ENCODE measurements at regions not wholly inside any gene's neighbourhood (a gene's known extent, or its start where the extent isn't known, plus 50 kb on each side); places are given as distances from the start of the nearest gene placed in this dataset.

DNA sequence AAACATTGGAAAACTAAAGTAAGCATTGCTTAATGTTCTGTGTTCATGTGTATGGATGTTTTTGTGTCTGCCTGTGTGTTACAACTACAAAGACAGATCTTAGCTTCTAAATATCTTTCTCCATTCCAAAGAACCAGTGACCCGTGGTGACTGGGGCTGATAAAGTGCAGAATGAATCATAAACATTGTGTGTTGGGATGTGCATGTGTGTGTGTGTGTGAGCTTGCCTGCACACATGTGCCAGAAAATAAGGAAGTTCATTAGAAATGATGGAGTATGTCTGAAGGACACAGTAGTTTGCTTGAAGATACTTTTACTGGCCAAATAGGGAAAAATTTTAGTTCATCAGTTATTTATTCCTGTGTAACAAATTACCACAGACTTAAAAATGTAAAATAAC, 756.6 kb upstream of the CELF4 start:
- H3K4me3 Mint-ChIP-seq = no peak overlapping the region
- Histone ChIP-seq H3K36me3 (ENCODE audit: control insufficient read depth, insufficient read depth, low read length) (no peaks in the 10 kb centered on the region), H3K4me3 (ENCODE audit: low read length) (no peak overlapping the region), H3K4me1 (ENCODE audit: control insufficient read depth, insufficient read depth, low read length) (no peaks in the 10 kb centered on the region), H3K27ac (ENCODE audit: low read length) (no peak overlapping the region), H3K9me3 (ENCODE audit: control insufficient read depth, insufficient read depth, low read length) (no peaks in the 10 kb centered on the region), H3K27me3 (ENCODE audit: control insufficient read depth, insufficient read depth, low read length) (no peaks in the 10 kb centered on the region)
- H3K27me3 Mint-ChIP-seq (ENCODE audit: low read depth in 2 of 2) = no peaks in the 10 kb centered on the region
- WGBS (ENCODE audit: insufficient coverage) = 54% methylated on average over 1 of the region's 1 CpG
- intact Hi-C loops (cut with micrococcal nuclease) = no loop called here
- H3K9me3 Mint-ChIP-seq = peaks cover 10 to 31% of the 10 kb centered on the region in 2 donors
- TF ChIP-seq, protein P1, sequence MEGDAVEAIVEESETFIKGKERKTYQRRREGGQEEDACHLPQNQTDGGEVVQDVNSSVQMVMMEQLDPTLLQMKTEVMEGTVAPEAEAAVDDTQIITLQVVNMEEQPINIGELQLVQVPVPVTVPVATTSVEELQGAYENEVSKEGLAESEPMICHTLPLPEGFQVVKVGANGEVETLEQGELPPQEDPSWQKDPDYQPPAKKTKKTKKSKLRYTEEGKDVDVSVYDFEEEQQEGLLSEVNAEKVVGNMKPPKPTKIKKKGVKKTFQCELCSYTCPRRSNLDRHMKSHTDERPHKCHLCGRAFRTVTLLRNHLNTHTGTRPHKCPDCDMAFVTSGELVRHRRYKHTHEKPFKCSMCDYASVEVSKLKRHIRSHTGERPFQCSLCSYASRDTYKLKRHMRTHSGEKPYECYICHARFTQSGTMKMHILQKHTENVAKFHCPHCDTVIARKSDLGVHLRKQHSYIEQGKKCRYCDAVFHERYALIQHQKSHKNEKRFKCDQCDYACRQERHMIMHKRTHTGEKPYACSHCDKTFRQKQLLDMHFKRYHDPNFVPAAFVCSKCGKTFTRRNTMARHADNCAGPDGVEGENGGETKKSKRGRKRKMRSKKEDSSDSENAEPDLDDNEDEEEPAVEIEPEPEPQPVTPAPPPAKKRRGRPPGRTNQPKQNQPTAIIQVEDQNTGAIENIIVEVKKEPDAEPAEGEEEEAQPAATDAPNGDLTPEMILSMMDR (IDR thresholded peaks at IDR 0.05) = no peak
- ATAC-seq (no peak), DNase-seq (no peak)
- H3K27ac Mint-ChIP-seq = no peak overlapping the region
- H3K36me3 Mint-ChIP-seq = no peaks in the 10 kb centered on the region
- H3K4me1 Mint-ChIP-seq = no peaks in the 10 kb centered on the region

DNA sequence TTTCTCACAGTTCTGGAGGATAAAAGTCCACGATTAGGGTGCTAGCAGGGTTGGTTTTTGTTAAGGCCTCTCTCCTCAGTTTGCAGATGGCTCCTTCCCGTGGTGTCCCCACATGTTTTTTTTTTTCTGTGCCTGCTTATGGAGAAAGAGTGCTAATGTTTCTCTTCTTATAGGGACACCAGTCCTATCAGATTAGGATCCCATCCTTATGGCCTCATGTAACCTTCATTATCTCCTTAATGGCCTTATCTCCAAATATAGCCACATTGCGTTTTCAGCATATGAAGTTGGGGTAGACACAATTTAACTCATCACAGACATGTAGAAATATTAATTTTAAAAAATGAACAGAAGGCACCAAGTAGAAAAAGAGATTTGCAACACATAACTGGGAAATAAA, 755.7 kb upstream of the CELF4 start:
- Histone ChIP-seq H3K9me3 (ENCODE audit: control insufficient read depth, insufficient read depth, low read length) (no peaks in the 10 kb centered on the region), H3K27me3 (ENCODE audit: control insufficient read depth, insufficient read depth, low read length) (no peaks in the 10 kb centered on the region), H3K36me3 (ENCODE audit: control insufficient read depth, insufficient read depth, low read length) (no peaks in the 10 kb centered on the region), H3K27ac (ENCODE audit: low read length) (no peak overlapping the region), H3K4me3 (ENCODE audit: low read length) (no peak overlapping the region), H3K4me1 (ENCODE audit: control insufficient read depth, insufficient read depth, low read length) (no peaks in the 10 kb centered on the region)
- ATAC-seq (no peak), DNase-seq (no peak)
- Mint-ChIP-seq H3K4me1 (no peaks in the 10 kb centered on the region), H3K27me3 (ENCODE audit: low read depth in 2 of 2) (no peaks in the 10 kb centered on the region), H3K9me3 (peaks cover 10 to 28% of the 10 kb centered on the region in 2 donors), H3K27ac (no peak overlapping the region), H3K36me3 (no peaks in the 10 kb centered on the region), H3K4me3 (no peak overlapping the region)
- intact Hi-C loops (cut with micrococcal nuclease) = no loop called here
- TF ChIP-seq, protein P1 (IDR thresholded peaks at IDR 0.05) = no peak
- WGBS (ENCODE audit: insufficient coverage) = 94% methylated on average over 2 of the region's 3 CpGs

DNA sequence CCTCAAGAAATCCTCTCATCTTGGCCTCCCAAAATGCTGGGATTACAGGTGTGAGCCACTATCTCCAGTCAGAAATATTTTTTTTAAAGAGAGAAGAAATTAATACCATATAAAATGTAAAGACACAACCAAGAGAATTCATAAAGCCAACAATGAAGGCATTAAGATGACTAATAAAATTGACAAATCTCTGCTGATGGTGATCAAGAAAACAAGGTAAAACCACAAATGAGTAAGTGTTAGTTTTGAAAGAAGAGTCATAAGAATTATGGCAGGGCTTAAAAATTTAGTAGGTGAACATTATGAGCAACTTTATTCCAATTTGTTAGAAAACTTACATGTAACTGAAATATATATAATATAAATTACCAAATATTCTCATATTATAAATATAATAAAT, 752.8 kb upstream of the CELF4 start:
- no peaks in the 10 kb centered on the region for H3K4me1 Mint-ChIP-seq
- H3K27me3 ChIP-seq (ENCODE audit: control insufficient read depth, insufficient read depth, low read length) = no peaks in the 10 kb centered on the region
- ATAC-seq (no peak), DNase-seq (no peak)
- no peak overlapping the region for H3K27ac Mint-ChIP-seq
- H3K27me3 Mint-ChIP-seq (ENCODE audit: low read depth in 2 of 2) = no peaks in the 10 kb centered on the region
- TF ChIP-seq, protein P1 (IDR thresholded peaks at IDR 0.05) = no peak
- H3K4me3 ChIP-seq (ENCODE audit: low read length) = no peak overlapping the region
- H3K4me3 Mint-ChIP-seq = no peak overlapping the region
- no peaks in the 10 kb centered on the region for H3K9me3 ChIP-seq (ENCODE audit: control insufficient read depth, insufficient read depth, low read length)
- intact Hi-C loops (cut with micrococcal nuclease) = no loop called here
- no peaks in the 10 kb centered on the region for H3K36me3 Mint-ChIP-seq
- H3K27ac ChIP-seq (ENCODE audit: low read length) = no peak overlapping the region
- no peaks in the 10 kb centered on the region for H3K36me3 ChIP-seq (ENCODE audit: control insufficient read depth, insufficient read depth, low read length)
- H3K4me1 ChIP-seq (ENCODE audit: control insufficient read depth, insufficient read depth, low read length) = no peaks in the 10 kb centered on the region
- peaks cover 15 to 16% of the 10 kb centered on the region in 2 donors for H3K9me3 Mint-ChIP-seq

DNA sequence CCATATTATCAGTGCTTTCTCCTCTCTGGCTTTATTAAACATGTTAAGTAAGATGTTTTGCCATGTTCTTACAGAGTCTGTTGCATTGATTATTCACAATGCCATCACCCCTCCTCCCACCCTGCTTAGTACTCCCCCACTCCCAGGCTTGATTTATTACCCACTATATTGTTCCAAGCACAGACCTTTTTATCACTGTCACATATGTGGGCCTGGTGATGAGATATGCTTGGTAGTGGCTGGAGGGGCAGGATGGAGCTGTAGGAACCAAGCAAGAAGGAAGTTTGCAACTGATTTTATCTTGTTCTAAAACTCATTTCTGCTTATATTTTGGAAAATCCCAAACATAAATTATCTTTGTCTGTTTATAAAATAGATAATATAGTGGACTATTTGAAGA, 748.2 kb upstream of the CELF4 start:
- TF ChIP-seq, protein P1 (IDR thresholded peaks at IDR 0.05) = no peak
- H3K27ac Mint-ChIP-seq = no peak overlapping the region
- Histone ChIP-seq H3K27me3 (ENCODE audit: control insufficient read depth, insufficient read depth, low read length) (no peaks in the 10 kb centered on the region), H3K9me3 (ENCODE audit: control insufficient read depth, insufficient read depth, low read length) (no peaks in the 10 kb centered on the region), H3K4me3 (ENCODE audit: low read length) (no peak overlapping the region), H3K4me1 (ENCODE audit: control insufficient read depth, insufficient read depth, low read length) (no peaks in the 10 kb centered on the region), H3K36me3 (ENCODE audit: control insufficient read depth, insufficient read depth, low read length) (no peaks in the 10 kb centered on the region), H3K27ac (ENCODE audit: low read length) (no peak overlapping the region)
- intact Hi-C loops (cut with micrococcal nuclease) = no loop called here
- no peak for DNase-seq
- no peak overlapping the region for H3K4me3 Mint-ChIP-seq
- H3K4me1 Mint-ChIP-seq = no peaks in the 10 kb centered on the region
- H3K27me3 Mint-ChIP-seq (ENCODE audit: low read depth in 2 of 2) = no peaks in the 10 kb centered on the region
- peaks cover 8 to 18% of the 10 kb centered on the region in 2 donors for H3K9me3 Mint-ChIP-seq
- no peak for ATAC-seq
- no peaks in the 10 kb centered on the region for H3K36me3 Mint-ChIP-seq
